GM23338 (cell line): ENCODE measurements at regions not wholly inside any gene's neighbourhood (a gene's known extent, or its start where the extent isn't known, plus 50 kb on each side); places are given as distances from the start of the nearest gene placed in this dataset.

Source experiments
- ATAC-seq: fragments of 200-7000 bp; cut with Tn5 transposase; 3 replicates; pipeline ENCODE4 v1.9.1; 2020
- DNase-seq: peaks from one replicate; pipeline ENCODE4 v3.0.0-alpha.2; 2015; ENCODE audit warnings: low spot score
- H2AFZ ChIP-seq: fragments of 200-600 bp; sonication (generic); 2 replicates; pipeline ENCODE4 v1.8.0; 2016; ENCODE audit warnings: antibody characterized with exemption, mild to moderate bottlenecking, moderate library complexity
- H3F3A ChIP-seq: fragments of 200-600 bp; sonication (generic); replicated peaks from 2 replicates; pipeline ENCODE4 v1.8.0; 2017; ENCODE audit warnings: antibody characterized with exemption, mixed run types, low read depth
- H3K27ac ChIP-seq: fragments of 200-600 bp; sonication (generic); 2 replicates; pipeline ENCODE4 v1.6.1; 2016; ENCODE audit warnings: low read depth
- H3K27me3 ChIP-seq: fragments of 200-600 bp; sonication (generic); 2 replicates; pipeline ENCODE4 v1.8.0; 2016; ENCODE audit warnings: mild to moderate bottlenecking, mixed run types, moderate library complexity; ENCODE audit not compliant: insufficient read depth
- H3K36me3 ChIP-seq: fragments of 200-600 bp; sonication (generic); 2 replicates; pipeline ENCODE4 v1.8.0; 2016; ENCODE audit warnings: mild to moderate bottlenecking; ENCODE audit not compliant: insufficient read depth
- H3K4me1 ChIP-seq: fragments of 200-600 bp; sonication (generic); 2 replicates; pipeline ENCODE4 v1.8.0; 2016; ENCODE audit warnings: mild to moderate bottlenecking, moderate library complexity; ENCODE audit not compliant: insufficient read depth
- H3K4me2 ChIP-seq: fragments of 200-600 bp; sonication (generic); 2 replicates; pipeline ENCODE4 v1.7.1; 2017; ENCODE audit warnings: mixed run types
- H3K4me3 ChIP-seq: fragments of 200-600 bp; sonication (generic); 2 replicates; pipeline ENCODE4 v1.6.1; 2016; ENCODE audit warnings: mixed run types
- H3K79me2 ChIP-seq: fragments of 200-600 bp; sonication (generic); replicated peaks from 2 replicates; pipeline ENCODE4 v1.8.0; 2017; ENCODE audit warnings: mild to moderate bottlenecking; ENCODE audit not compliant: insufficient read depth
- H3K9me2 ChIP-seq: fragments of 200-600 bp; sonication (generic); 2 replicates; pipeline ENCODE4 v1.8.0; 2017; ENCODE audit not compliant: insufficient read depth
- H4K20me1 ChIP-seq: fragments of 200-600 bp; sonication (generic); replicated peaks from 2 replicates; pipeline ENCODE4 v1.8.0; 2017; ENCODE audit warnings: mild to moderate bottlenecking; ENCODE audit not compliant: insufficient read depth
- H3K27ac Mint-ChIP-seq: 2 replicates; pipeline ENCODE4 v1.8.0; 2020; ENCODE audit warnings: inconsistent platforms, mild to moderate bottlenecking, moderate library complexity, mixed read lengths
- H3K27me3 Mint-ChIP-seq: 3 replicates; pipeline ENCODE4 v1.8.0; 2022; ENCODE audit warnings: low read depth, mild to moderate bottlenecking, moderate library complexity, mixed read lengths, inconsistent platforms; ENCODE audit not compliant: insufficient read depth, poor library complexity
- H3K36me3 Mint-ChIP-seq: 3 replicates; pipeline ENCODE4 v1.8.0; 2021; ENCODE audit warnings: low read depth, mild to moderate bottlenecking, inconsistent platforms, moderate library complexity, mixed read lengths
- H3K4me1 Mint-ChIP-seq: 3 replicates; pipeline ENCODE4 v1.8.0; 2020; ENCODE audit warnings: mild to moderate bottlenecking, inconsistent platforms, mixed read lengths
- H3K4me3 Mint-ChIP-seq: 3 replicates; pipeline ENCODE4 v1.8.0; 2021; ENCODE audit warnings: moderate library complexity, mild to moderate bottlenecking, inconsistent platforms, mixed read lengths
- H3K9me3 Mint-ChIP-seq: 3 replicates; pipeline ENCODE4 v1.8.0; 2020; ENCODE audit warnings: moderate library complexity, mild to moderate bottlenecking, inconsistent platforms, mixed read lengths
- CREB1 ChIP-seq: fragments of 250-450 bp; sonication (Bioruptor Pico); IDR thresholded peaks from 2 replicates; pipeline ENCODE4 v1.5.0; 2020; ENCODE audit warnings: low read depth, mild to moderate bottlenecking, moderate library complexity
- EZH2 ChIP-seq: fragments of 200-600 bp; sonication (generic); IDR thresholded peaks from one replicate; pipeline ENCODE4 v1.8.0; 2017; ENCODE audit warnings: antibody characterized with exemption, mild to moderate bottlenecking, low read depth; ENCODE audit not compliant: unreplicated experiment
- EZH2phosphoT487 ChIP-seq: fragments of 200-600 bp; sonication (generic); IDR thresholded peaks from one replicate; pipeline ENCODE4 v1.8.1; 2018; ENCODE audit warnings: antibody characterized with exemption; ENCODE audit not compliant: unreplicated experiment
- POLR2AphosphoS5 ChIP-seq: IDR thresholded peaks from 2 replicates; pipeline ENCODE4 v1.6.1; 2016; ENCODE audit warnings: antibody characterized with exemption, low read depth
- STAT1 ChIP-seq: IDR thresholded peaks from one replicate; pipeline ENCODE4 v1.6.1; 2016; ENCODE audit warnings: antibody characterized with exemption; ENCODE audit not compliant: unreplicated experiment
- ZNF114 ChIP-seq: fragments of 250-450 bp; sonication (Bioruptor Pico); IDR thresholded peaks from 2 replicates; pipeline ENCODE4 v1.5.0; 2020; ENCODE audit warnings: mild to moderate bottlenecking, moderate library complexity
- ZNF331 ChIP-seq: fragments of 250-450 bp; sonication (Bioruptor Pico); IDR thresholded peaks from 2 replicates; pipeline ENCODE4 v1.5.0; 2020; ENCODE audit warnings: low read depth, mild to moderate bottlenecking, moderate library complexity
- TF ChIP-seq, protein P1 (sequence below): IDR thresholded peaks from 2 replicates; pipeline ENCODE4 v1.6.1; 2016; ENCODE audit warnings: antibody characterized with exemption
- TF ChIP-seq, protein P2 (sequence below): fragments of 250-450 bp; sonication (Bioruptor Pico); IDR thresholded peaks from 2 replicates; pipeline ENCODE4 v1.5.0; 2020; ENCODE audit warnings: mild to moderate bottlenecking, moderate library complexity
- TF ChIP-seq, protein P3 (sequence below): IDR thresholded peaks from one replicate; pipeline ENCODE4 v1.6.1; 2018; ENCODE audit warnings: antibody characterized with exemption; ENCODE audit not compliant: unreplicated experiment

DNA sequence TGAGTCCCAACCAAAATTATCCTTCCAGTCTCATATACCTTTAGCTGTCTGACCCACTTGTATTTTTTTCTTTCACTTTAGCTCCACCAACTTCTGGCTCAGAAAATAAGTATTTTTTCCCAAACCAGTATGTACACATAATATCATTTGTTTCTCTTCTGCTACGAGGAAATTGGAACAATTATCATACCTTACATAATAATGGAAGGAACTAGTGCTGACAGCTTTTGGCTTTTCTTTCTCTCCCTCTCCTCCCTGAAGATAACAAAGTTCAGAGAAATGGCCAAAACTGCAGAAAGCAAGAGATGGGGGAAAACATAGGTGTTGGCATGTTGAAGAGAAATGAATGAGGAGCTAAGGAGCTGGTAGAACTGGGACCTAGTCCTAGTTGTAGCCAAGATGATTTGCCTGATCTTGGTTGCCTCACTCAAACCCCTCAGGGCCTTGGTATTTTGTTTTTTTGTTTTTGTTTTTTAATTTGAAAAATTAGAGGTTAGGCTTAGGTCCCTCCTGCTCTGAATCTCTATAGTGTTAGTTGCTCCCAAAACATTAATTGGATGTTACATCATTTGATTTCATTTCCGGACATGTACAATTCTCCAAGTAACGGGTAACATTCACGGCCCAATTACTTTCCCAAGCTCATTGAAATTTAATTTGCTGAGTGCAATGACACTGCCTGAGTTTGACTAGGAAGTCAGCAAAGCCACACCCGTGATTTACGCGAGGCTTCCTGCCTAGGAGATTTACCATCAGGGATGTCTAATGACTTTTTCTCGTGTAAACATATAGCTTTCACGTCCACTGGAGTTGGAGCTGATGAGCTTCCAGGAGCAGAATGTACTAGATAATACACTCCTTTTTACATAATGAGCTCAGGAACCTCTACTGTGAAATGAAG, 291.6 kb downstream of the TLE1 start (continued):
- TF ChIP-seq, protein P1, sequence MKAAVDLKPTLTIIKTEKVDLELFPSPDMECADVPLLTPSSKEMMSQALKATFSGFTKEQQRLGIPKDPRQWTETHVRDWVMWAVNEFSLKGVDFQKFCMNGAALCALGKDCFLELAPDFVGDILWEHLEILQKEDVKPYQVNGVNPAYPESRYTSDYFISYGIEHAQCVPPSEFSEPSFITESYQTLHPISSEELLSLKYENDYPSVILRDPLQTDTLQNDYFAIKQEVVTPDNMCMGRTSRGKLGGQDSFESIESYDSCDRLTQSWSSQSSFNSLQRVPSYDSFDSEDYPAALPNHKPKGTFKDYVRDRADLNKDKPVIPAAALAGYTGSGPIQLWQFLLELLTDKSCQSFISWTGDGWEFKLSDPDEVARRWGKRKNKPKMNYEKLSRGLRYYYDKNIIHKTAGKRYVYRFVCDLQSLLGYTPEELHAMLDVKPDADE = no peak
- TF ChIP-seq ZNF114 (no peak), EZH2 (no peak), STAT1 (no peak), POLR2AphosphoS5 (no peak), EZH2phosphoT487 (no peak)
- TF ChIP-seq, protein P2, sequence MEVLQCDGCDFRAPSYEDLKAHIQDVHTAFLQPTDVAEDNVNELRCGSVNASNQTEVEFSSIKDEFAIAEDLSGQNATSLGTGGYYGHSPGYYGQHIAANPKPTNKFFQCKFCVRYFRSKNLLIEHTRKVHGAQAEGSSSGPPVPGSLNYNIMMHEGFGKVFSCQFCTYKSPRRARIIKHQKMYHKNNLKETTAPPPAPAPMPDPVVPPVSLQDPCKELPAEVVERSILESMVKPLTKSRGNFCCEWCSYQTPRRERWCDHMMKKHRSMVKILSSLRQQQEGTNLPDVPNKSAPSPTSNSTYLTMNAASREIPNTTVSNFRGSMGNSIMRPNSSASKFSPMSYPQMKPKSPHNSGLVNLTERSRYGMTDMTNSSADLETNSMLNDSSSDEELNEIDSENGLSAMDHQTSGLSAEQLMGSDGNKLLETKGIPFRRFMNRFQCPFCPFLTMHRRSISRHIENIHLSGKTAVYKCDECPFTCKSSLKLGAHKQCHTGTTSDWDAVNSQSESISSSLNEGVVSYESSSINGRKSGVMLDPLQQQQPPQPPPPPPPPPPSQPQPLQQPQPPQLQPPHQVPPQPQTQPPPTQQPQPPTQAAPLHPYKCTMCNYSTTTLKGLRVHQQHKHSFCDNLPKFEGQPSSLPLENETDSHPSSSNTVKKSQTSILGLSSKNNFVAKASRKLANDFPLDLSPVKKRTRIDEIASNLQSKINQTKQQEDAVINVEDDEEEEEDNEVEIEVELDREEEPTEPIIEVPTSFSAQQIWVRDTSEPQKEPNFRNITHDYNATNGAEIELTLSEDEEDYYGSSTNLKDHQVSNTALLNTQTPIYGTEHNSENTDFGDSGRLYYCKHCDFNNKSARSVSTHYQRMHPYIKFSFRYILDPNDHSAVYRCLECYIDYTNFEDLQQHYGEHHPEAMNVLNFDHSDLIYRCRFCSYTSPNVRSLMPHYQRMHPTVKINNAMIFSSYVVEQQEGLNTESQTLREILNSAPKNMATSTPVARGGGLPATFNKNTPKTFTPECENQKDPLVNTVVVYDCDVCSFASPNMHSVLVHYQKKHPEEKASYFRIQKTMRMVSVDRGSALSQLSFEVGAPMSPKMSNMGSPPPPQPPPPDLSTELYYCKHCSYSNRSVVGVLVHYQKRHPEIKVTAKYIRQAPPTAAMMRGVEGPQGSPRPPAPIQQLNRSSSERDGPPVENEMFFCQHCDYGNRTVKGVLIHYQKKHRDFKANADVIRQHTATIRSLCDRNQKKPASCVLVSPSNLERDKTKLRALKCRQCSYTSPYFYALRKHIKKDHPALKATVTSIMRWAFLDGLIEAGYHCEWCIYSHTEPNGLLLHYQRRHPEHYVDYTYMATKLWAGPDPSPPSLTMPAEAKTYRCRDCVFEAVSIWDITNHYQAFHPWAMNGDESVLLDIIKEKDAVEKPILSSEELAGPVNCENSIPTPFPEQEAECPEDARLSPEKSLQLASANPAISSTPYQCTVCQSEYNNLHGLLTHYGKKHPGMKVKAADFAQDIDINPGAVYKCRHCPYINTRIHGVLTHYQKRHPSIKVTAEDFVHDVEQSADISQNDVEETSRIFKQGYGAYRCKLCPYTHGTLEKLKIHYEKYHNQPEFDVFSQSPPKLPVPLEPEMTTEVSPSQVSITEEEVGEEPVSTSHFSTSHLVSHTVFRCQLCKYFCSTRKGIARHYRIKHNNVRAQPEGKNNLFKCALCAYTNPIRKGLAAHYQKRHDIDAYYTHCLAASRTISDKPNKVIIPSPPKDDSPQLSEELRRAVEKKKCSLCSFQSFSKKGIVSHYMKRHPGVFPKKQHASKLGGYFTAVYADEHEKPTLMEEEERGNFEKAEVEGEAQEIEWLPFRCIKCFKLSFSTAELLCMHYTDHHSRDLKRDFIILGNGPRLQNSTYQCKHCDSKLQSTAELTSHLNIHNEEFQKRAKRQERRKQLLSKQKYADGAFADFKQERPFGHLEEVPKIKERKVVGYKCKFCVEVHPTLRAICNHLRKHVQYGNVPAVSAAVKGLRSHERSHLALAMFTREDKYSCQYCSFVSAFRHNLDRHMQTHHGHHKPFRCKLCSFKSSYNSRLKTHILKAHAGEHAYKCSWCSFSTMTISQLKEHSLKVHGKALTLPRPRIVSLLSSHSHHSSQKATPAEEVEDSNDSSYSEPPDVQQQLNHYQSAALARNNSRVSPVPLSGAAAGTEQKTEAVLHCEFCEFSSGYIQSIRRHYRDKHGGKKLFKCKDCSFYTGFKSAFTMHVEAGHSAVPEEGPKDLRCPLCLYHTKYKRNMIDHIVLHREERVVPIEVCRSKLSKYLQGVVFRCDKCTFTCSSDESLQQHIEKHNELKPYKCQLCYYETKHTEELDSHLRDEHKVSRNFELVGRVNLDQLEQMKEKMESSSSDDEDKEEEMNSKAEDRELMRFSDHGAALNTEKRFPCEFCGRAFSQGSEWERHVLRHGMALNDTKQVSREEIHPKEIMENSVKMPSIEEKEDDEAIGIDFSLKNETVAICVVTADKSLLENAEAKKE (CRISPR knock-in tag) = no peak

DNA sequence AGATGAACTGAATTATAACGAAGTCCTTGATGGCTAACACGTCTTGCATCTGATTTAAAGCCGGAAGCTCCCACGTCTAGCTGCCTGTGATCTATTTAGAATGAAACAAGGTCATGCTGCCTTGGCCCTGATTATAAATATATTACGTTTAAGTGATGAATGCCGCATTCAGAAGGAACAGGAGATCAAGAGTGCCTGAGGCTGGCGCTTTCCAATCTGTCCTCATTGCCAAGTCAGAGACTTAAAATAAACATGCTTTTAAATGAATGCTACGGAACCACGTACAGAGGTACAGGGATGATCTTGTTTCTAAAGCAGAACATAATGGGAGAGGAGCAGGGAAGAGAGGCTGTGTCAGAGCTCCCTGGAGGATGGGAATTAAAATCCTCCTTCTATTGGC, 292.8 kb downstream of the TLE1 start:
- Histone ChIP-seq H3K36me3 (no peaks in the 10 kb centered on the region), H3K4me2 (no peak overlapping the region), H2AFZ (0 out of 2 replicates have a peak overlapping the region, but pooled peaks have one; percentile 56), H3K27ac (no peak overlapping the region), H3K4me1 (no peaks in the 10 kb centered on the region), H3K79me2 (no peaks in the 10 kb centered on the region), H4K20me1 (no peaks in the 10 kb centered on the region), H3K4me3 (no peak overlapping the region), H3K9me2 (peaks cover 11% of the 10 kb centered on the region), H3K27me3 (no peaks in the 10 kb centered on the region), H3F3A (no peaks in the 10 kb centered on the region)
- Mint-ChIP-seq H3K27me3 (no peaks in the 10 kb centered on the region), H3K36me3 (no peaks in the 10 kb centered on the region), H3K27ac (no peak overlapping the region), H3K4me3 (no peak overlapping the region), H3K9me3 (no peaks in the 10 kb centered on the region), H3K4me1 (peaks cover 11% of the 10 kb centered on the region)
- DNase-seq (no peak), ATAC-seq (no peak)
- TF ChIP-seq, protein P3, sequence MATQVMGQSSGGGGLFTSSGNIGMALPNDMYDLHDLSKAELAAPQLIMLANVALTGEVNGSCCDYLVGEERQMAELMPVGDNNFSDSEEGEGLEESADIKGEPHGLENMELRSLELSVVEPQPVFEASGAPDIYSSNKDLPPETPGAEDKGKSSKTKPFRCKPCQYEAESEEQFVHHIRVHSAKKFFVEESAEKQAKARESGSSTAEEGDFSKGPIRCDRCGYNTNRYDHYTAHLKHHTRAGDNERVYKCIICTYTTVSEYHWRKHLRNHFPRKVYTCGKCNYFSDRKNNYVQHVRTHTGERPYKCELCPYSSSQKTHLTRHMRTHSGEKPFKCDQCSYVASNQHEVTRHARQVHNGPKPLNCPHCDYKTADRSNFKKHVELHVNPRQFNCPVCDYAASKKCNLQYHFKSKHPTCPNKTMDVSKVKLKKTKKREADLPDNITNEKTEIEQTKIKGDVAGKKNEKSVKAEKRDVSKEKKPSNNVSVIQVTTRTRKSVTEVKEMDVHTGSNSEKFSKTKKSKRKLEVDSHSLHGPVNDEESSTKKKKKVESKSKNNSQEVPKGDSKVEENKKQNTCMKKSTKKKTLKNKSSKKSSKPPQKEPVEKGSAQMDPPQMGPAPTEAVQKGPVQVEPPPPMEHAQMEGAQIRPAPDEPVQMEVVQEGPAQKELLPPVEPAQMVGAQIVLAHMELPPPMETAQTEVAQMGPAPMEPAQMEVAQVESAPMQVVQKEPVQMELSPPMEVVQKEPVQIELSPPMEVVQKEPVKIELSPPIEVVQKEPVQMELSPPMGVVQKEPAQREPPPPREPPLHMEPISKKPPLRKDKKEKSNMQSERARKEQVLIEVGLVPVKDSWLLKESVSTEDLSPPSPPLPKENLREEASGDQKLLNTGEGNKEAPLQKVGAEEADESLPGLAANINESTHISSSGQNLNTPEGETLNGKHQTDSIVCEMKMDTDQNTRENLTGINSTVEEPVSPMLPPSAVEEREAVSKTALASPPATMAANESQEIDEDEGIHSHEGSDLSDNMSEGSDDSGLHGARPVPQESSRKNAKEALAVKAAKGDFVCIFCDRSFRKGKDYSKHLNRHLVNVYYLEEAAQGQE = no peak
- TF ChIP-seq EZH2phosphoT487 (no peak), CREB1 (CRISPR knock-in tag) (no peak), STAT1 (no peak), EZH2 (no peak), ZNF331 (CRISPR knock-in tag) (no peak), ZNF114 (no peak), POLR2AphosphoS5 (no peak)
- TF ChIP-seq, protein P1 = no peak
